A549 (cell line): ENCODE measurements at regions not wholly inside any gene's neighbourhood (a gene's known extent, or its start where the extent isn't known, plus 50 kb on each side); places are given as distances from the start of the nearest gene placed in this dataset.

ENCODE experiments used
- ATAC-seq, 2 experiments: fragments of 200-7000 bp in 1 of 2; fragments of >200 bp in 1 of 2; cut with Nextera tagmentation in 1 of 2; cut with Tn5 transposase in 1 of 2; 3 replicates each; pipeline versions ENCODE4 v1.8.0 to v1.9.1; 2018 to 2020; ENCODE audit warnings: mild to moderate bottlenecking in 1 of 2, moderate library complexity in 1 of 2
- CTCF ChIA-PET: fragments of 300-600 bp; sonication (Branson Sonifier 250); formaldehyde crosslinking; extraction: SDS; loops from one replicate; lab custom pipeline; 2021; ENCODE audit warnings: antibody characterized with exemption, inconsistent platforms; lab: Yijun Ruan, JAX
- POLR2A ChIA-PET: fragments of 350-600 bp; formaldehyde crosslinking; extraction: SDS; loops from one replicate; lab custom pipeline; 2021; ENCODE audit warnings: antibody characterized with exemption, inconsistent platforms; lab: Yijun Ruan, JAX
- DNase-seq, 2 experiments: peaks; one replicate each; pipeline versions ENCODE4 v3.0.0 to v3.0.0-alpha.2; 2011 to 2016; ENCODE audit warnings: low read depth in 1 of 2, low spot score in 1 of 2
- FAIRE-seq: peaks from 2 replicates; lab custom pipeline; 2011; peaks lifted over from hg19 to GRCh38; lab: Jason Lieb, UNC
- H3K27ac ChIP-seq, 2 experiments: fragments of >200 bp; sonication (Bioruptor Twin); formaldehyde crosslinking; 3 replicates each; pipeline ENCODE4 v1.5.1; 2016 to 2017
- H3K4me1 ChIP-seq: fragments of >200 bp; sonication (Bioruptor Twin); formaldehyde crosslinking; 3 replicates; pipeline ENCODE4 v1.6.1; 2016
- H3K4me2 ChIP-seq: fragments of >200 bp; sonication (Bioruptor Twin); formaldehyde crosslinking; 3 replicates; pipeline ENCODE4 v1.6.1; 2016
- H3K4me3 ChIP-seq: fragments of >200 bp; sonication (Bioruptor Twin); formaldehyde crosslinking; 3 replicates; pipeline ENCODE4 v1.5.1; 2016
- H3K9me3 ChIP-seq: fragments of >200 bp; sonication (Bioruptor Twin); formaldehyde crosslinking; 3 replicates; pipeline ENCODE4 v1.6.1; 2016
- BHLHE40 ChIP-seq: IDR thresholded peaks from 2 replicates; pipeline ENCODE4 v1.6.1; 2012; ENCODE audit warnings: low read depth, low read length, inconsistent platforms
- CBX2 ChIP-seq: fragments of 200-600 bp; sonication (generic); IDR thresholded peaks from 2 replicates; pipeline ENCODE4 v1.6.1; 2016; ENCODE audit warnings: low read depth, mild to moderate bottlenecking, borderline replicate concordance
- CBX8 ChIP-seq: fragments of 200-600 bp; sonication (generic); IDR thresholded peaks from 2 replicates; pipeline ENCODE4 v1.6.1; 2016
- CEBPB ChIP-seq, 2 experiments: fragments of >200 bp in 1 of 2; sonication (Bioruptor Twin) in 1 of 2; formaldehyde crosslinking in 1 of 2; IDR thresholded peaks; 2 replicates each; pipeline ENCODE4 v1.6.1; 2012 to 2016
- EHF ChIP-seq: fragments of 250-450 bp; sonication (Bioruptor Pico); IDR thresholded peaks from 2 replicates; pipeline ENCODE4 v1.5.0; 2020; ENCODE audit warnings: mild to moderate bottlenecking
- EHMT2 ChIP-seq: fragments of 200-600 bp; sonication (generic); IDR thresholded peaks from 2 replicates; pipeline ENCODE4 v1.6.1; 2016; ENCODE audit warnings: antibody characterized with exemption, low read depth, mild to moderate bottlenecking, moderate library complexity
- GATA3 ChIP-seq: IDR thresholded peaks from 2 replicates; pipeline ENCODE4 v1.6.1; 2012; ENCODE audit warnings: borderline replicate concordance
- HDAC2 ChIP-seq: fragments of 200-600 bp; sonication (generic); IDR thresholded peaks from 2 replicates; pipeline ENCODE4 v1.6.1; 2016
- HOXB5 ChIP-seq: fragments of 250-450 bp; sonication (Bioruptor Pico); IDR thresholded peaks from 2 replicates; pipeline ENCODE4 v1.5.0; 2020; ENCODE audit warnings: mild to moderate bottlenecking, moderate library complexity
- JUNB ChIP-seq: fragments of >200 bp; sonication (Bioruptor Twin); formaldehyde crosslinking; IDR thresholded peaks from 2 replicates; pipeline ENCODE4 v1.6.1; 2016
- MAFK ChIP-seq: fragments of 450-650 bp; IDR thresholded peaks from 2 replicates; pipeline ENCODE4 v1.6.1; 2014; ENCODE audit not compliant: partially characterized antibody
- NPAS2 ChIP-seq: fragments of 250-450 bp; sonication (Bioruptor Pico); IDR thresholded peaks from 2 replicates; pipeline ENCODE4 v1.8.0; 2022; ENCODE audit warnings: mild to moderate bottlenecking, moderate library complexity, borderline replicate concordance
- POLR2AphosphoS2 ChIP-seq: conservative IDR thresholded peaks from 2 replicates; pipeline ENCODE4 v1.6.1; 2012; ENCODE audit warnings: low read length, improper control_type of control experiment, inconsistent platforms
- RCOR1 ChIP-seq: fragments of 150-350 bp; IDR thresholded peaks from 2 replicates; pipeline ENCODE4 v1.6.1; 2014; ENCODE audit warnings: antibody characterized with exemption, low read length, low read depth
- SMC3 ChIP-seq: fragments of >200 bp; sonication (Bioruptor Twin); formaldehyde crosslinking; IDR thresholded peaks from 3 replicates; pipeline ENCODE4 v1.6.1; 2018; ENCODE audit warnings: inconsistent platforms
- SREBF2 ChIP-seq: fragments of 450-650 bp; IDR thresholded peaks from 2 replicates; pipeline ENCODE4 v1.6.1; 2014; ENCODE audit warnings: mild to moderate bottlenecking, moderate library complexity
- TP53 ChIP-seq: fragments of 250-450 bp; sonication (Bioruptor Pico); IDR thresholded peaks from 2 replicates; pipeline ENCODE4 v1.5.0; 2021; ENCODE audit warnings: mild to moderate bottlenecking, moderate library complexity
- ZNF302 ChIP-seq: fragments of 250-450 bp; sonication (Bioruptor Pico); IDR thresholded peaks from 2 replicates; pipeline ENCODE4 v1.9.0; 2021; ENCODE audit warnings: inconsistent platforms, mild to moderate bottlenecking, moderate library complexity
- WGBS: methylation state at CpG from one replicate; pipeline ENCODE4 v1.1.6; 2017; ENCODE audit errors: missing lambda C conversion rate; 5-methylcytosine and 5-hydroxymethylcytosine counted together
- TF ChIP-seq, protein P1 (sequence below): IDR thresholded peaks from 2 replicates; pipeline ENCODE4 v1.6.1; 2012
- TF ChIP-seq, protein P2 (sequence below): IDR thresholded peaks from 2 replicates; pipeline ENCODE4 v1.6.1; 2012
- TF ChIP-seq, protein P3 (sequence below): fragments of 450-650 bp; IDR thresholded peaks from 2 replicates; pipeline ENCODE4 v1.6.1; 2014; ENCODE audit warnings: antibody characterized with exemption
- TF ChIP-seq, protein P4 (sequence below): fragments of >200 bp; sonication (Bioruptor Twin); formaldehyde crosslinking; IDR thresholded peaks from 3 replicates; pipeline ENCODE4 v1.6.1; 2016
- TF ChIP-seq, protein P5 (sequence below): fragments of >200 bp; sonication (Bioruptor Twin); formaldehyde crosslinking; IDR thresholded peaks from 3 replicates; pipeline ENCODE4 v1.5.1; 2016
- TF ChIP-seq, protein P6 (sequence below): fragments of >200 bp; sonication (Bioruptor Twin); formaldehyde crosslinking; IDR thresholded peaks from 2 replicates; pipeline ENCODE4 v1.6.1; 2016

DNA sequence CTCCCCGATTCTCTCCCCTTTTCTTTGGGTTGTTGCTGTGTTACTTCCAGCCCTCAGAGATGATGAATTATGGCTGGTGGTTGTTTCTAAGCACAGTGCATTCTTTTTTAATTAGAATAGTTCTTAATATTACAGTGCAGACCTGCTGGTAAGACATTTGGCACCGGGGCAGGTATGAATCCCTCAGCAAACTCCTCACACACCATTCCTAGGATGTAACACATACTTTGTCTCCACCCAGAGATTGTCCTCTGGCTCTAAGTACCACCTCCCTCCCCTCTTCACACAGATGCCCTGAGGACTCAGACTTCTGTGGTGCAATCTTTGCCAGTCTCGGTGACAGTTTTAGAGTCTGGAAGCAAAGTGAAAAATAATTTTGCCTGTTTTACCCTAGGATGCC lies 143.1 kb downstream of the HLX start:
- H3K27ac ChIP-seq: no peak overlapping the region

DNA sequence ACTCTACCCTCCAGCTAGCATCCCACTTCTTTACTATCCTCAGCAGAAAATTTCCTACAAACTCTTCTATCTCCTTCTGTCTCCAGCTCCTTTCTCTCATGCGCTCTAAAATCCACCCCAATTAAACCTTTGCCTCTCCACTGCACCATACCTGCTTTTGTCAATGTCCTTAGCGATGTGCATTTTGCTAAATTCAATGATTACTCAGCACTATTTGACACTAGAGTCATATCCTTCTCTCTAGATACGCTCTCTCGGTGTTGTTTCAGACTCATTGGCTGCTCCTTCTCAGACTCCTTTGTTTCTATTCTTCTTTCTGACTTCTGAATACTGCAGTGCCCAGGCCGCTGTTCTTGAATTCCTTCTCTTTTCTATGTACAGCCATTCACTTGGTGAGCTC lies 144.2 kb downstream of the HLX start:
- Histone ChIP-seq H3K9me3 (no peaks in the 10 kb centered on the region), H3K4me2 (no peak overlapping the region), H3K27ac (no peak overlapping the region)
- no peak for DNase-seq
- no peak for ATAC-seq
- no peak for FAIRE-seq
- POLR2A ChIA-PET: no interaction called here
- TF ChIP-seq, protein P1, sequence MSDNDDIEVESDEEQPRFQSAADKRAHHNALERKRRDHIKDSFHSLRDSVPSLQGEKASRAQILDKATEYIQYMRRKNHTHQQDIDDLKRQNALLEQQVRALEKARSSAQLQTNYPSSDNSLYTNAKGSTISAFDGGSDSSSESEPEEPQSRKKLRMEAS: no peak
- TF ChIP-seq SREBF2: no peak
- peak; percentile 81 for TF ChIP-seq MAFK
- TF ChIP-seq, all 56 proteins: peak for 1
- Histone ChIP-seq H3K4me1 (no peaks in the 10 kb centered on the region), H3K4me3 (no peak overlapping the region)
- CTCF ChIA-PET: interaction anchor here (0.7 to 0.9 kb wide), 2 partner anchors 153 to 170 kb away, joined by 3 to 4 read pairs; no protein-coding TSS in a partner anchor
- 86% methylated on average over 5 of the region's 5 CpGs for WGBS

More for the DNA sequence above, 143.1 kb downstream of the HLX start:
- DNase-seq: no peak
- FAIRE-seq: no peak
- Histone ChIP-seq H3K4me3 (no peak overlapping the region), H3K9me3 (no peaks in the 10 kb centered on the region), H3K4me2 (no peak overlapping the region), H3K4me1 (no peaks in the 10 kb centered on the region)
- ChIA-PET CTCF (interaction anchor here (1.2 kb wide), 1 partner anchor 207 kb away, joined by 3 read pairs; no protein-coding TSS in a partner anchor), POLR2A (no interaction called here)
- 40% methylated on average over 3 of the region's 3 CpGs for WGBS
- TF ChIP-seq, protein P2, sequence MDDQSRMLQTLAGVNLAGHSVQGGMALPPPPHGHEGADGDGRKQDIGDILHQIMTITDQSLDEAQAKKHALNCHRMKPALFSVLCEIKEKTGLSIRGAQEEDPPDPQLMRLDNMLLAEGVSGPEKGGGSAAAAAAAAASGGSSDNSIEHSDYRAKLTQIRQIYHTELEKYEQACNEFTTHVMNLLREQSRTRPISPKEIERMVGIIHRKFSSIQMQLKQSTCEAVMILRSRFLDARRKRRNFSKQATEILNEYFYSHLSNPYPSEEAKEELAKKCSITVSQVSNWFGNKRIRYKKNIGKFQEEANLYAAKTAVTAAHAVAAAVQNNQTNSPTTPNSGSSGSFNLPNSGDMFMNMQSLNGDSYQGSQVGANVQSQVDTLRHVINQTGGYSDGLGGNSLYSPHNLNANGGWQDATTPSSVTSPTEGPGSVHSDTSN: no peak
- no peak for ATAC-seq

DNA sequence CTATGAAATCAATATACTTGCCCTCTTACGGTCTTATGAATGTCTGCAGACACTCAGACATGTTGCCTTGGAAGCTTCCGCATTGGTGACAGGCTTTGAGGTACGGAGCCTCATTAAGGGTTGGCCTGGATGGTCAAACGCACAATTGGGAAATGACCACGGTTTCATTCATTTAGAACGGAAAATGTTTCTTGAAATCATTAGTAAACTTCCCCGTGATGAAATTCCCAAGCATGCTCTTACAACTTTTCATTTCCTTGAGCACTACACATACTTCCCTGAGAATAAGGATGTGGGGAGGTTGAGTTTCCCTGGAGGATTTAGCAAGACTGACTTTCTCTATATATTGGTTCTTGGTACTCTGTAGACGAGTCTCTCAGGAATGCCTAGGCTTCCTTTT lies 146.3 kb downstream of the HLX start:
- Histone ChIP-seq H3K27ac (no peak overlapping the region), H3K4me3 (no peak overlapping the region), H3K9me3 (no peaks in the 10 kb centered on the region), H3K4me1 (no peaks in the 10 kb centered on the region), H3K4me2 (no peak overlapping the region)
- TF ChIP-seq BHLHE40 (no peak), CBX2 (no peak), JUNB (no peak), EHF (CRISPR knock-in tag) (no peak), POLR2AphosphoS2 (no peak), TP53 (no peak)
- TF ChIP-seq, protein P3, sequence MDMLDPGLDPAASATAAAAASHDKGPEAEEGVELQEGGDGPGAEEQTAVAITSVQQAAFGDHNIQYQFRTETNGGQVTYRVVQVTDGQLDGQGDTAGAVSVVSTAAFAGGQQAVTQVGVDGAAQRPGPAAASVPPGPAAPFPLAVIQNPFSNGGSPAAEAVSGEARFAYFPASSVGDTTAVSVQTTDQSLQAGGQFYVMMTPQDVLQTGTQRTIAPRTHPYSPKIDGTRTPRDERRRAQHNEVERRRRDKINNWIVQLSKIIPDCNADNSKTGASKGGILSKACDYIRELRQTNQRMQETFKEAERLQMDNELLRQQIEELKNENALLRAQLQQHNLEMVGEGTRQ: no peak
- WGBS: 82% methylated on average over 8 of the region's 8 CpGs
- no peak for DNase-seq
- FAIRE-seq: no peak
- CTCF ChIA-PET: interaction anchor here (1.9 kb wide), 1 partner anchor 10 kb away, joined by 7 read pairs; no protein-coding TSS in a partner anchor
- POLR2A ChIA-PET: no interaction called here
- ATAC-seq: no peak

DNA sequence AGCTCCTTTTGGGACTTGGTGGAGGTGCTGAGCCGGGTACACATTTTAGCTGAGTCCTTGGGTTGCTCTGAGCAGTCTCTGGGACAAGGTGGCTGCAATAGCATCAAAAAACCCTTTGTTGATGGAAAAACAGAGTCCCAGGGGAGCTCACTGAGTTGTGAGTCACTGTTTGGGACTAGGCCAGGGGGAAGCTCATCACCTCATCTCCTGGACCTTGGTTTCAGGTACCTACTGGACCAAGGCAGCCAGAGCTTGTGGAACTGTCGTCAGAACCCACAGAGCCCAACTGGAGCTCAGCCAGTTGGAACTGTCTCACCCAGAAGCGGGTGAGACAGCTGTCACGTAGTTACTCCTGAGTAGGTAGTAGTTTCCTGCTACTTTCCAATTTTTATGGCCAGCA lies 146.7 kb downstream of the HLX start:
- TF ChIP-seq POLR2AphosphoS2 (no peak), ZNF302 (no peak), RCOR1 (no peak), BHLHE40 (no peak), EHMT2 (no peak), CEBPB (IDR thresholded peaks at IDR 0.05) (no peak), SMC3 (no peak), HOXB5 (no peak), HDAC2 (no peak), GATA3 (no peak), NPAS2 (CRISPR knock-in tag) (no peak), CBX8 (no peak)
- TF ChIP-seq, protein P4, sequence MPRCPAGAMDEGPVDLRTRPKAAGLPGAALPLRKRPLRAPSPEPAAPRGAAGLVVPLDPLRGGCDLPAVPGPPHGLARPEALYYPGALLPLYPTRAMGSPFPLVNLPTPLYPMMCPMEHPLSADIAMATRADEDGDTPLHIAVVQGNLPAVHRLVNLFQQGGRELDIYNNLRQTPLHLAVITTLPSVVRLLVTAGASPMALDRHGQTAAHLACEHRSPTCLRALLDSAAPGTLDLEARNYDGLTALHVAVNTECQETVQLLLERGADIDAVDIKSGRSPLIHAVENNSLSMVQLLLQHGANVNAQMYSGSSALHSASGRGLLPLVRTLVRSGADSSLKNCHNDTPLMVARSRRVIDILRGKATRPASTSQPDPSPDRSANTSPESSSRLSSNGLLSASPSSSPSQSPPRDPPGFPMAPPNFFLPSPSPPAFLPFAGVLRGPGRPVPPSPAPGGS: no peak
- TF ChIP-seq, protein P5, sequence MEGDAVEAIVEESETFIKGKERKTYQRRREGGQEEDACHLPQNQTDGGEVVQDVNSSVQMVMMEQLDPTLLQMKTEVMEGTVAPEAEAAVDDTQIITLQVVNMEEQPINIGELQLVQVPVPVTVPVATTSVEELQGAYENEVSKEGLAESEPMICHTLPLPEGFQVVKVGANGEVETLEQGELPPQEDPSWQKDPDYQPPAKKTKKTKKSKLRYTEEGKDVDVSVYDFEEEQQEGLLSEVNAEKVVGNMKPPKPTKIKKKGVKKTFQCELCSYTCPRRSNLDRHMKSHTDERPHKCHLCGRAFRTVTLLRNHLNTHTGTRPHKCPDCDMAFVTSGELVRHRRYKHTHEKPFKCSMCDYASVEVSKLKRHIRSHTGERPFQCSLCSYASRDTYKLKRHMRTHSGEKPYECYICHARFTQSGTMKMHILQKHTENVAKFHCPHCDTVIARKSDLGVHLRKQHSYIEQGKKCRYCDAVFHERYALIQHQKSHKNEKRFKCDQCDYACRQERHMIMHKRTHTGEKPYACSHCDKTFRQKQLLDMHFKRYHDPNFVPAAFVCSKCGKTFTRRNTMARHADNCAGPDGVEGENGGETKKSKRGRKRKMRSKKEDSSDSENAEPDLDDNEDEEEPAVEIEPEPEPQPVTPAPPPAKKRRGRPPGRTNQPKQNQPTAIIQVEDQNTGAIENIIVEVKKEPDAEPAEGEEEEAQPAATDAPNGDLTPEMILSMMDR: no peak
- TF ChIP-seq, protein P1: no peak
- TF ChIP-seq, protein P6, sequence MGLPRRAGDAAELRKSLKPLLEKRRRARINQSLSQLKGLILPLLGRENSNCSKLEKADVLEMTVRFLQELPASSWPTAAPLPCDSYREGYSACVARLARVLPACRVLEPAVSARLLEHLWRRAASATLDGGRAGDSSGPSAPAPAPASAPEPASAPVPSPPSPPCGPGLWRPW: no peak
- TF ChIP-seq, all 56 proteins: peak for 0
- ATAC-seq (no peak), DNase-seq (no peak), FAIRE-seq (no peak)
- Histone ChIP-seq H3K4me3 (no peak overlapping the region), H3K4me1 (no peaks in the 10 kb centered on the region), H3K27ac (no peak overlapping the region), H3K4me2 (no peak overlapping the region), H3K9me3 (no peaks in the 10 kb centered on the region)
- ChIA-PET POLR2A (no interaction called here), CTCF (interaction anchor here (1.9 kb wide), 1 partner anchor 9 kb away, joined by 7 read pairs; no protein-coding TSS in a partner anchor)
- WGBS: 47% methylated on average over 4 of the region's 4 CpGs
